Spleen (tissue), 11 donors: ENCODE measurements at regions not wholly inside any gene's neighbourhood (a gene's known extent, or its start where the extent isn't known, plus 50 kb on each side); places are given as distances from the start of the nearest gene placed in this dataset.

Experiments used
- DNase-seq: peaks from one replicate; pipeline ENCODE4 v3.0.0-alpha.2; 2020
- H3K27ac ChIP-seq, 8 donors: fragments of 200-600 bp; sonication (generic) in 7 of 8; 1 replicate in 4 of 8; 2 replicates in 4 of 8; pipeline versions ENCODE4 v1.5.0 to v1.8.0; 2016 to 2021; ENCODE audit warnings: inconsistent platforms in 4 of 8, mild to moderate bottlenecking in 4 of 8, moderate library complexity in 1 of 8
- H3K27me3 ChIP-seq, 7 donors: fragments of 200-600 bp; sonication (generic) in 6 of 7; replicated peaks in 1 of 7; 1 replicate in 4 of 7; 2 replicates in 3 of 7; pipeline versions ENCODE4 v1.5.0 to v1.8.0; 2016 to 2021; ENCODE audit warnings: inconsistent platforms in 3 of 7, mild to moderate bottlenecking in 1 of 7
- H3K36me3 ChIP-seq, 6 donors: fragments of 200-600 bp; sonication (generic) in 5 of 6; 1 replicate in 4 of 6; 2 replicates in 2 of 6; pipeline versions ENCODE4 v1.5.0 to v1.8.0; 2016 to 2021; ENCODE audit warnings: inconsistent platforms in 2 of 6
- H3K4me1 ChIP-seq, 6 donors: fragments of 200-600 bp; sonication (generic) in 5 of 6; 1 replicate in 3 of 6; 2 replicates in 3 of 6; pipeline versions ENCODE4 v1.5.0 to v1.8.0; 2016 to 2021; ENCODE audit warnings: inconsistent platforms in 3 of 6
- H3K4me3 ChIP-seq, 8 donors: fragments of 200-600 bp; sonication (generic) in 7 of 8; 1 replicate in 4 of 8; 2 replicates in 4 of 8; pipeline versions ENCODE4 v1.5.0 to v1.8.0; 2016 to 2021; ENCODE audit warnings: inconsistent platforms in 4 of 8, mild to moderate bottlenecking in 4 of 8, moderate library complexity in 2 of 8
- H3K9me3 ChIP-seq, 8 donors: fragments of 200-600 bp; sonication (generic) in 7 of 8; 1 replicate in 4 of 8; 2 replicates in 4 of 8; pipeline versions ENCODE4 v1.5.0 to v1.8.0; 2016 to 2021; ENCODE audit warnings: inconsistent platforms in 4 of 8
- POLR2A ChIP-seq, 3 donors: fragments of 450-650 bp; IDR thresholded peaks; one replicate each; pipeline ENCODE4 v1.5.1; 2017; ENCODE audit warnings: antibody characterized with exemption in 3 of 3, mild to moderate bottlenecking in 1 of 3
- POLR2AphosphoS5 ChIP-seq, 3 donors: sonication (generic); formaldehyde crosslinking; IDR thresholded peaks; one replicate each; pipeline ENCODE4 v1.5.1; 2017; ENCODE audit warnings: antibody characterized with exemption in 3 of 3
- WGBS, 5 donors: extraction: QIAGEN DNeasy Blood & Tissue Kit in 3 of 5; methylation state at CpG; one replicate each; pipeline versions ENCODE4 v1.1.5 to v1.1.7; 2013 to 2018; 5-methylcytosine and 5-hydroxymethylcytosine counted together
- intact Hi-C: fragments of 100-400 bp; cut with DNase I; formaldehyde crosslinking; loops from one replicate; pipeline ENCODE4 v1.15.0; 2023; ENCODE audit warnings: low total_unique reads
- TF ChIP-seq, protein P1 (sequence below), 11 experiments: fragments of 200-600 bp in 7 of 11; fragments of 450-650 bp in 4 of 11; sonication (generic) in 4 of 11; IDR thresholded peaks in 8 of 11; conservative IDR thresholded peaks in 3 of 11; 1 replicate in 7 of 11; 2 replicates in 4 of 11; pipeline versions ENCODE4 v1.4.0 to v1.8.0; 2016 to 2021; ENCODE audit warnings: antibody characterized with exemption in 11 of 11, inconsistent platforms in 4 of 11, mild to moderate bottlenecking in 1 of 11
- donor health status: healthy with polysubstance abuse.
- donor health status: DM: no; HTN: no; CAD: no; lungs with moderate emphysema.
- donor health status: DM: no; HTN: no; CAD: no.
- donor health status: Bipolar disorder and iron deficiency.
- donor health status: healthy.
- donor health status: DM: no; HTN: no; CAD: no.
- donor health status: DM: yes; HTN: yes; CAD: no.

DNA sequence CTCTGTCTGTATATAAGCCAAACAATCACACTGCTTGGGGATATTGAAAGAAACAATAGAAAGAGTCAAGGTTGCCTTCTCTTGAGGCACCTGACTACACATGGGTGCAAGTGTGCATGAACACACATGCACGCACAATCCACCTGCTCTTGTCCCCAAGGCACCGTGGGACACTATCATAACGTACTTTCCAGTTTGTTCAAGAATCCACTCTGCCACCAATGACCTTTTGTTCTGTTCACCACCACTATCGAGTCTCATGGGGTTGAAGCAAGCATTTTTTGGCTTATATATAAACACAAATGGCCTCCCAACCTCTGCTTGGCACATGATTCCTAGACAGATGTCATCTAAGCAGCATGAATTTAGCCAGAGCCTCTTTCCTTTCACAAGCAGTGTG is 365.4 kb downstream of the EMP1 start:
- 83 to 94% (median 86%) methylated on average over 4 of the region's 4 CpGs for WGBS, 5 donors
- no peak for DNase-seq
- Histone ChIP-seq H3K27ac (no peak overlapping the region), H3K27me3 (no peaks in the 10 kb centered on the region), H3K4me1 (no peaks in the 10 kb centered on the region), H3K36me3 (no peaks in the 10 kb centered on the region), H3K4me3 (no peak overlapping the region), H3K9me3 (peaks cover 0 to 6% (median 0%) of the 10 kb centered on the region in 8 donors)
- TF ChIP-seq POLR2AphosphoS5 (IDR thresholded peaks at IDR 0.05) (no peak), POLR2A (IDR thresholded peaks at IDR 0.05) (no peak)
- TF ChIP-seq, protein P1, sequence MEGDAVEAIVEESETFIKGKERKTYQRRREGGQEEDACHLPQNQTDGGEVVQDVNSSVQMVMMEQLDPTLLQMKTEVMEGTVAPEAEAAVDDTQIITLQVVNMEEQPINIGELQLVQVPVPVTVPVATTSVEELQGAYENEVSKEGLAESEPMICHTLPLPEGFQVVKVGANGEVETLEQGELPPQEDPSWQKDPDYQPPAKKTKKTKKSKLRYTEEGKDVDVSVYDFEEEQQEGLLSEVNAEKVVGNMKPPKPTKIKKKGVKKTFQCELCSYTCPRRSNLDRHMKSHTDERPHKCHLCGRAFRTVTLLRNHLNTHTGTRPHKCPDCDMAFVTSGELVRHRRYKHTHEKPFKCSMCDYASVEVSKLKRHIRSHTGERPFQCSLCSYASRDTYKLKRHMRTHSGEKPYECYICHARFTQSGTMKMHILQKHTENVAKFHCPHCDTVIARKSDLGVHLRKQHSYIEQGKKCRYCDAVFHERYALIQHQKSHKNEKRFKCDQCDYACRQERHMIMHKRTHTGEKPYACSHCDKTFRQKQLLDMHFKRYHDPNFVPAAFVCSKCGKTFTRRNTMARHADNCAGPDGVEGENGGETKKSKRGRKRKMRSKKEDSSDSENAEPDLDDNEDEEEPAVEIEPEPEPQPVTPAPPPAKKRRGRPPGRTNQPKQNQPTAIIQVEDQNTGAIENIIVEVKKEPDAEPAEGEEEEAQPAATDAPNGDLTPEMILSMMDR (IDR thresholded peaks at IDR 0.05 in 8 of 11, conservative IDR thresholded peaks at IDR 0.05 in 3 of 11): no peak
- intact Hi-C loops: no loop called here

DNA sequence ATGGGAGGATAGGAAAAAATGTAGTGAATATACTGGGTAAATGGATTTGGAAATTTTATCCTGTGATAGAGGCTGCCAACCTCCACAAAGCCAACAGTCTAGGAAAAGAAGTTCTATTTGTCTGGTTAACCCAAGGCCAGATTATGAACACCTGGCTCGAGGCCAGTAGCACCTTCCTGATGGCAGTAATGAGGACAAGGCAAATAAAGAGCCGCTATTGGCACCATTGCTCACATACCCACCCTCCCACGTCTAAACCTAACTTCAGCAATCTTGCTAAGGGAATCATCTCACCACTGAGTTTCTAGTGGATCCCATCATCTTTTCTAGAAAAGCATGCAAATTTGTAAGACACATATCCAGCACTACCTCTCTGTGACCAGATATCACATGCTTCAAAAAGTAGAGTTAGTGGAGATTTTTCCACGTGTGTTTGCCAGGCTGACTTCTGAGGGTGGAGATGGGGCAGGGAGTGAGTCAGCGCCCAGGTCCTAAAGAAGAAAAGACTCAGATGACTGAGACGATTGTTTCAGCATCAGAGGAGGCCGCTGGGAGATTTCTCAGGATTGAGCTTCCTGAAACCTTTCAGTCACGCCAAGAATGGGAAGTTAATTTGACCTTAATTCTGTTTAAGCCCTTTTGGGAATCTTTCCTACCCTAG is 362.9 kb downstream of the EMP1 start:
- no peak overlapping the region for H3K27ac ChIP-seq
- TF ChIP-seq POLR2AphosphoS5 (IDR thresholded peaks at IDR 0.05) (no peak), POLR2A (IDR thresholded peaks at IDR 0.05) (no peak)
- TF ChIP-seq, protein P1 (IDR thresholded peaks at IDR 0.05 in 8 of 11, conservative IDR thresholded peaks at IDR 0.05 in 3 of 11): no peak
- no peaks in the 10 kb centered on the region for H3K27me3 ChIP-seq
- DNase-seq: no peak
- WGBS, 5 donors: 60 to 76% (median 69%) methylated on average over 8 of the region's 8 CpGs
- intact Hi-C loops: no loop called here
- H3K4me1 ChIP-seq: no peaks in the 10 kb centered on the region
- no peak overlapping the region for H3K4me3 ChIP-seq
- H3K36me3 ChIP-seq: no peaks in the 10 kb centered on the region
- peaks cover 0 to 6% (median 0%) of the 10 kb centered on the region in 8 donors for H3K9me3 ChIP-seq

DNA sequence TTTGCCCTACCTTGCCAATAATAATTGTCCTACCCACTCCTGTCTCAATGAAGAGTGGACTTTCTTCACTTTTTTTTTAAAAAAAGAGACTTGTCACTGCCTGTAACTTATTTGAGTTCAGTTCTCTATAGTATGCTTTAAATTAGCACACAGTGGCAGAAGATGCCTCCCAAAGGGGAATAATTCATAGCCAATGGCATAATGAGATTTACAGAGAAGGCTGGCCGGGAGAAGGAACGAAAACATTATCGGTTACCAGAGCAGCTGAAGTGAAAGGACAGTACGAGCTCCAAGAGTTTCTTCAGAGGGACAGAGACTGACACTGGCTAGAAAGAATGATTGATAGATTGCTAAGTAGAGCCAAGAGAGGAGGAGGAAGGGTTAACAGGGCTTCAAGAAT is 356.3 kb downstream of the EMP1 start:
- WGBS, 5 donors: 79 to 93% (median 85%) methylated on average over 4 of the region's 4 CpGs
- DNase-seq: no peak
- H3K27me3 ChIP-seq: no peaks in the 10 kb centered on the region
- intact Hi-C loops: no loop called here
- H3K4me3 ChIP-seq: no peak overlapping the region
- no peaks in the 10 kb centered on the region for H3K9me3 ChIP-seq
- no peaks in the 10 kb centered on the region for H3K4me1 ChIP-seq
- H3K36me3 ChIP-seq: no peaks in the 10 kb centered on the region
- no peak for TF ChIP-seq POLR2AphosphoS5 (IDR thresholded peaks at IDR 0.05)
- TF ChIP-seq, protein P1 (IDR thresholded peaks at IDR 0.05 in 8 of 11, conservative IDR thresholded peaks at IDR 0.05 in 3 of 11): no peak
- no peak for TF ChIP-seq POLR2A (IDR thresholded peaks at IDR 0.05)
- H3K27ac ChIP-seq: no peak overlapping the region

DNA sequence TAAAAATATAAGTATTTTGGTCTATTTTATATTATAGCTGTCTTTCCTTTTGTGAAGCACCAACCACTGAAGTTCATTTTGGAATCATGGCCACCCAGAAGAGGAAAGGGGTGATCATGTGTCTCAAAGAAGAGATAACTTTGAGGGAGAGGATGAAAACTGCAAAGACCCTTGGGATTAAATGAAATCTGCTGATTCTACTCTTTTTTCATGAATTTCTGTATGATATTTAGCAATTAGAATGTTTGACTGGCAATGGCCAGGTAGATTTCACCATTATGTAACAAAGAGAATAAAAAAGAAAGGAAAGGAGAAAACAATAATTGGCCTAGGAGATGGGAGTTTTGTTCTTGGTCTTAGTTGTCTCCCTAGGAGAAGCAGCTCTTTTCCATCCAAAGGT is 350.8 kb downstream of the EMP1 start:
- Histone ChIP-seq H3K36me3 (no peaks in the 10 kb centered on the region), H3K27ac (no peak overlapping the region), H3K27me3 (peaks cover 0 to 4% (median 0%) of the 10 kb centered on the region in 7 donors), H3K4me1 (no peaks in the 10 kb centered on the region), H3K4me3 (no peak overlapping the region), H3K9me3 (no peaks in the 10 kb centered on the region)
- intact Hi-C loops: no loop called here
- TF ChIP-seq POLR2AphosphoS5 (IDR thresholded peaks at IDR 0.05) (no peak), POLR2A (IDR thresholded peaks at IDR 0.05) (no peak)
- TF ChIP-seq, protein P1 (IDR thresholded peaks at IDR 0.05 in 8 of 11, conservative IDR thresholded peaks at IDR 0.05 in 3 of 11): no peak
- no peak for DNase-seq
